ENCODE measurements at regions not wholly inside any gene's neighbourhood (a gene's known extent, or its start where the extent isn't known, plus 50 kb on each side); places are given as distances from the start of the nearest gene placed in this dataset.

DNA sequence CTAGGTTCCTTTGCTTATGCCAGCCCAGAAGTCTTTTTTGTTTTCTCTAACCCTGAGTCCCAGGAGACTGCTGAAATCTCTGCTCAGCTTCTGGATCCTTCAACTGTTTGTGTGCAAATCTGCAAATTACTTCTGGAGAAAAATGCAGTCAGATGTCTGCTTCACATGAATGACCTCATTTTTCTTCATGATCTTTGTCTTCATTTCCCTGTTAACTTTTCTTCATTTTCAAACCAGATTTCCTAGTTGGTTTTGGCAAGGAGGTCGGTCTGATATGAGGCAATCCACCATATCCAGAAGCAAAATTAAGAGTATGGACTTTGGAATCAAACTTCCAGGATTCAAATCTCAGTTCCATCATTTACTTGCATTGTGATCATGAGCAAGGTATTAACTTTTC lies 66.8 kb downstream of the ZNF503 start:
- POLR2A ChIA-PET: no interaction called here
- no peak for DNase-seq (ENCODE audit: extremely low spot score)
- CTCF ChIA-PET: no interaction called here
- TF ChIP-seq ARNT (IDR thresholded peaks at IDR 0.05): no peak
- TF ChIP-seq NFRKB (IDR thresholded peaks at IDR 0.05): no peak
- TF ChIP-seq ELF4 (IDR thresholded peaks at IDR 0.05): no peak
- no peak for TF ChIP-seq HDGF (IDR thresholded peaks at IDR 0.05; ENCODE audit: borderline replicate concordance)
- no peak for TF ChIP-seq FOXK2 (IDR thresholded peaks at IDR 0.05)
- no peak for TF ChIP-seq FOXA1 (IDR thresholded peaks at IDR 0.05)
- no peak for TF ChIP-seq LEF1 (IDR thresholded peaks at IDR 0.05; ENCODE audit: borderline replicate concordance)
- TF ChIP-seq SP1 (IDR thresholded peaks at IDR 0.05): no peak
- TF ChIP-seq SUZ12 (IDR thresholded peaks at IDR 0.05): no peak
- TF ChIP-seq ZNF384 (IDR thresholded peaks at IDR 0.05): no peak
- TF ChIP-seq CTBP1 (IDR thresholded peaks at IDR 0.05; ENCODE audit: borderline replicate concordance): no peak
- no peak for TF ChIP-seq BHLHE40 (IDR thresholded peaks at IDR 0.05; ENCODE audit: borderline replicate concordance)
- TF ChIP-seq L3MBTL2 (conservative IDR thresholded peaks at IDR 0.05): no peak
- TF ChIP-seq FOXM1 (IDR thresholded peaks at IDR 0.05; ENCODE audit: borderline replicate concordance): no peak
- TF ChIP-seq, protein P1, sequence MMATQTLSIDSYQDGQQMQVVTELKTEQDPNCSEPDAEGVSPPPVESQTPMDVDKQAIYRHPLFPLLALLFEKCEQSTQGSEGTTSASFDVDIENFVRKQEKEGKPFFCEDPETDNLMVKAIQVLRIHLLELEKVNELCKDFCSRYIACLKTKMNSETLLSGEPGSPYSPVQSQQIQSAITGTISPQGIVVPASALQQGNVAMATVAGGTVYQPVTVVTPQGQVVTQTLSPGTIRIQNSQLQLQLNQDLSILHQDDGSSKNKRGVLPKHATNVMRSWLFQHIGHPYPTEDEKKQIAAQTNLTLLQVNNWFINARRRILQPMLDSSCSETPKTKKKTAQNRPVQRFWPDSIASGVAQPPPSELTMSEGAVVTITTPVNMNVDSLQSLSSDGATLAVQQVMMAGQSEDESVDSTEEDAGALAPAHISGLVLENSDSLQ (IDR thresholded peaks at IDR 0.05): no peak

DNA sequence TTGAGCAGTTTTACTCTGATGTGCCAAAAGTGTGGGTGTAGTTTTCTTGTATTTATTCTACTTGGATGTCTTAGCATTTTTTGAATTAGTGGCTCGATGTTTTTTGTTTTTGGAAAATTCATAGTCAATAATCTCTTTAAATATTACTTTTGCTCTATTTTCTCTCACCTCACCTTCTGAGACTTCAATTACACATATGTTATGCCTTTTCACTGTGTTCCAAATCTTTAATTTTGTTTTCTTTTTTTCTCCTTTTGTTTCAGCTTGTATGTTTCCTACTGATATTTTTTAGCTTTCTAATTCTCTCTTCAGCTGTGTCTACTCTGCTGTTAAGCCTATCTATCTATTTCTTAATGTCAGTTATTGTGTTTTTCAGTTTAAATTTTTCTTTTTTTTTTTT lies 69.5 kb downstream of the ZNF503 start:
- ChIA-PET CTCF (no interaction called here), POLR2A (no interaction called here)
- TF ChIP-seq SP1 (IDR thresholded peaks at IDR 0.05) (no peak), SUZ12 (IDR thresholded peaks at IDR 0.05) (no peak), FOXK2 (IDR thresholded peaks at IDR 0.05) (no peak), CTBP1 (IDR thresholded peaks at IDR 0.05; ENCODE audit: borderline replicate concordance) (no peak), NFRKB (IDR thresholded peaks at IDR 0.05) (no peak), HDGF (IDR thresholded peaks at IDR 0.05; ENCODE audit: borderline replicate concordance) (no peak), TARDBP (IDR thresholded peaks at IDR 0.05) (no peak), FOXA1 (IDR thresholded peaks at IDR 0.05) (no peak), L3MBTL2 (conservative IDR thresholded peaks at IDR 0.05) (no peak), ZNF384 (IDR thresholded peaks at IDR 0.05) (no peak), ELF4 (IDR thresholded peaks at IDR 0.05) (no peak), ARNT (IDR thresholded peaks at IDR 0.05) (no peak), LEF1 (IDR thresholded peaks at IDR 0.05; ENCODE audit: borderline replicate concordance) (no peak), FOXM1 (IDR thresholded peaks at IDR 0.05; ENCODE audit: borderline replicate concordance) (no peak)
- TF ChIP-seq, protein P1 (IDR thresholded peaks at IDR 0.05): no peak
- no peak for DNase-seq (ENCODE audit: extremely low spot score)

DNA sequence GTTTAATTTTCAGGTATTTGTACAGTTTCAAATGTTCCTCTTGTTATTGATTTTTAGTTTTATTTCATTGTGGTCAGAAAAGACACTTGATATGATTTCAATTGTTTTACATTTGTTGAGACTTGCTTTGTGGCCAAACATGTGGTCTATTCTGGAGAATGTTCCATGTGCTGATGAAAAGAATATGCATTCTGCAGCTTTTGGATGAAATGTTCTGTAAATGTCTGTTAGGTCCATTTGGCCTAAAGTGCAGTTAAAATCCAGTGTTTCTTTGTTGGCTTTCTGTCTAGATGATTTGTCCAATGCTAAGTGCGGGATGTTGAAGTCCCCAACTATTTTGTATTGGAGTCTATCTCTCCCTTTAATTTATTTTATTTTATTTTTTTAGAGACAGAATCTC lies 70.5 kb downstream of the ZNF503 start:
- POLR2A ChIA-PET: no interaction called here
- no peak for TF ChIP-seq FOXM1 (IDR thresholded peaks at IDR 0.05; ENCODE audit: borderline replicate concordance)
- TF ChIP-seq CTBP1 (IDR thresholded peaks at IDR 0.05; ENCODE audit: borderline replicate concordance): no peak
- TF ChIP-seq SUZ12 (IDR thresholded peaks at IDR 0.05): no peak
- TF ChIP-seq, protein P1 (IDR thresholded peaks at IDR 0.05): no peak
- TF ChIP-seq LEF1 (IDR thresholded peaks at IDR 0.05; ENCODE audit: borderline replicate concordance): no peak
- TF ChIP-seq ARNT (IDR thresholded peaks at IDR 0.05): no peak
- TF ChIP-seq BHLHE40 (IDR thresholded peaks at IDR 0.05; ENCODE audit: borderline replicate concordance): no peak
- no peak for TF ChIP-seq ELF4 (IDR thresholded peaks at IDR 0.05)
- TF ChIP-seq SP1 (IDR thresholded peaks at IDR 0.05): no peak
- no peak for TF ChIP-seq TARDBP (IDR thresholded peaks at IDR 0.05)
- TF ChIP-seq FOXA1 (IDR thresholded peaks at IDR 0.05): no peak
- TF ChIP-seq HDGF (IDR thresholded peaks at IDR 0.05; ENCODE audit: borderline replicate concordance): no peak
- TF ChIP-seq L3MBTL2 (conservative IDR thresholded peaks at IDR 0.05): no peak
- CTCF ChIA-PET: no interaction called here
- no peak for DNase-seq (ENCODE audit: extremely low spot score)

DNA sequence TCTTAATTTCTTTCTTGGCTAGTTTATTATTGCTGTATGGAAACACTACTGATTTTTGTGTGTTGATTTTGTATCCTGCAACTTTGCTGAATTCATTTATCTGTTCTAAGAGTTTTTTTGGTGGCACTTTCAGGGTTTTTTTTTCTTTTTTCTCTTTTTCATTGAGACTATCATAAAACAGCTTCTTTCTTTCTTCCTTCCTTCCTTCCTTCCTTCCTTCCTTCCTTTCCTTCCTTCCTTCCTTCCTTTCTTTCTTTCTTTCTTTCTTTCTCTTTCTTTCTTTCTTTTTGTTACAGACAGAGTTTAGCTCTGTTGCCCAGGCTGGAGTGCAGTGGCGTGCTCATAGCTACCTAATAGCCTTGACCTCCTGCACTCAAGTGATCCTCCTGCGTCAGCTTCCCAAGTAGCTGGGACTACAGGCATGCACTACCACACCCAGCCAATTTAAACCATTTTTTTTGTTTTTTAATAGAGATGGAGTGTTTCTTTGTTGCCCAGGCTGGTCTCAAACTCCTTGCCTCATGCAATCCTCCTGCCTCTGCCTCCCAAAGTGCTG lies 72.3 kb downstream of the ZNF503 start:
- DNase-seq (ENCODE audit: extremely low spot score): no peak
- ChIA-PET CTCF (interaction anchor here (0.6 kb wide), 1 partner anchor 69 kb away, joined by 4 read pairs; no protein-coding TSS in a partner anchor), POLR2A (interaction anchor here (0.6 kb wide), 1 partner anchor 14 kb away, joined by 3 read pairs; no protein-coding TSS in a partner anchor)
- TF ChIP-seq FOXA1 (IDR thresholded peaks at IDR 0.05): no peak
- TF ChIP-seq CTBP1 (IDR thresholded peaks at IDR 0.05; ENCODE audit: borderline replicate concordance): no peak
- no peak for TF ChIP-seq ELF4 (IDR thresholded peaks at IDR 0.05)
- no peak for TF ChIP-seq L3MBTL2 (conservative IDR thresholded peaks at IDR 0.05)
- TF ChIP-seq, protein P1 (IDR thresholded peaks at IDR 0.05): no peak

DNA sequence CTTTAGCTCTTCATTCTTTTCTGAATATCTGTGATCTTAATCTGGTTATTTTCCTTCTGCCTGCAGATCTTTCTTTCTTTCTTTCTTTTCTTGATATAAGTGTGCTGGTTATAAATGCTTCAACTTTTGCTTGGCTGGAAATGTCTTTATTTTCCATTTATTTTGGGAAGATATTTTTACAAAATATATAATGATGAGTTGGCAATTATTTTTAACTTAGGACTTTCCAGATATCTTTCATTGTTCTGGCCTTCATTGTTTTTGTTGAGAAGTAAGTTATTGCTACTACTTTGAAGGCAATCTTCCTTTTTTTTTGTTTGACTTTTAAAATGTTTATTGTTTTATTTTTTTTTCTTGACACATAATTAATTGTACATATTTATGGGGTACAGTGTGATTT lies 75.3 kb downstream of the ZNF503 start:
- CTCF ChIA-PET: no interaction called here
- no peak for DNase-seq (ENCODE audit: extremely low spot score)
- POLR2A ChIA-PET: no interaction called here
- TF ChIP-seq FOXK2 (IDR thresholded peaks at IDR 0.05) (no peak), ARNT (IDR thresholded peaks at IDR 0.05) (no peak), FOXA1 (IDR thresholded peaks at IDR 0.05) (no peak), L3MBTL2 (conservative IDR thresholded peaks at IDR 0.05) (no peak), LEF1 (IDR thresholded peaks at IDR 0.05; ENCODE audit: borderline replicate concordance) (no peak), BHLHE40 (IDR thresholded peaks at IDR 0.05; ENCODE audit: borderline replicate concordance) (no peak), ELF4 (IDR thresholded peaks at IDR 0.05) (no peak), SP1 (IDR thresholded peaks at IDR 0.05) (no peak), SUZ12 (IDR thresholded peaks at IDR 0.05) (no peak), FOXM1 (IDR thresholded peaks at IDR 0.05; ENCODE audit: borderline replicate concordance) (no peak), HDGF (IDR thresholded peaks at IDR 0.05; ENCODE audit: borderline replicate concordance) (no peak), NFRKB (IDR thresholded peaks at IDR 0.05) (no peak), TARDBP (IDR thresholded peaks at IDR 0.05) (no peak), ZNF384 (IDR thresholded peaks at IDR 0.05) (no peak)
- TF ChIP-seq, protein P1 (IDR thresholded peaks at IDR 0.05): no peak
